Head of caudate nucleus (tissue), 42 donors: ENCODE measurements at regions not wholly inside any gene's neighbourhood (a gene's known extent, or its start where the extent isn't known, plus 50 kb on each side); places are given as distances from the start of the nearest gene placed in this dataset.
A peak's percentile ranks its signal among the peaks of the same experiment; 100 is the strongest.

ENCODE experiments used
- DNase-seq, 42 donors: peaks; one replicate each; pipeline versions ENCODE4 v3.0.0 to v3.0.0-alpha.2; 2020 to 2021; ENCODE audit warnings: mixed read lengths in 7 of 42
- intact Hi-C: fragments of 100-400 bp; cut with DNase I; formaldehyde crosslinking; loops from one replicate; pipeline ENCODE4 v1.15.0; 2022

GRCh38 chr16:85463672-85464382, 149.3 kb upstream of the GSE1 start:
- intact Hi-C loops: no loop called here
- no peak for DNase-seq

- no peak for DNase-seq
- intact Hi-C loops: no loop called here
These were observed 148.5 kb upstream of the GSE1 start for GRCh38 chr16:85464383-85465305.

- DNase-seq: peak in 1 of 42 donors; percentile 10
- intact Hi-C loops: no loop called here
These were observed 147.5 kb upstream of the GSE1 start for GRCh38 chr16:85465328-85466303.

GRCh38 chr16:85466304-85466700, 146.8 kb upstream of the GSE1 start:
- intact Hi-C loops: no loop called here
- DNase-seq: no peak

- DNase-seq: no peak
- intact Hi-C loops: no loop called here
These were observed 146.1 kb upstream of the GSE1 start for GRCh38 chr16:85466989-85467388.

- DNase-seq: no peak
- intact Hi-C loops: no loop called here
These were observed 143.1 kb upstream of the GSE1 start for GRCh38 chr16:85469929-85470590.

- intact Hi-C loops: no loop called here
- DNase-seq: no peak
These were observed 142.2 kb upstream of the GSE1 start for GRCh38 chr16:85470873-85471272.

GRCh38 chr16:85471469-85472431, 141.4 kb upstream of the GSE1 start:
- intact Hi-C loops: no loop called here
- DNase-seq: no peak

GRCh38 chr16:85472514-85472913, 140.6 kb upstream of the GSE1 start:
- intact Hi-C loops: no loop called here
- DNase-seq: no peak

- no peak for DNase-seq
- intact Hi-C loops: no loop called here
These were observed 139.8 kb upstream of the GSE1 start for GRCh38 chr16:85473323-85473722.

GRCh38 chr16:85473909-85474620, 139.1 kb upstream of the GSE1 start:
- DNase-seq: no peak
- intact Hi-C loops: no loop called here

- DNase-seq: no peak
- intact Hi-C loops: no loop called here
These were observed 138.4 kb upstream of the GSE1 start for GRCh38 chr16:85474621-85475217.

GRCh38 chr16:85475233-85475632, 137.9 kb upstream of the GSE1 start:
- intact Hi-C loops: no loop called here
- no peak for DNase-seq

- intact Hi-C loops: no loop called here
- DNase-seq: no peak
These were observed 137.3 kb upstream of the GSE1 start for GRCh38 chr16:85475691-85476300.

- intact Hi-C loops: no loop called here
- no peak for DNase-seq
These were observed 136.7 kb upstream of the GSE1 start for GRCh38 chr16:85476389-85476788.

- intact Hi-C loops: no loop called here
- DNase-seq: no peak
These were observed 135.2 kb upstream of the GSE1 start for GRCh38 chr16:85477801-85478363.
